ENCODE measurements at regions not wholly inside any gene's neighbourhood (a gene's known extent, or its start where the extent isn't known, plus 50 kb on each side); places are given as distances from the start of the nearest gene placed in this dataset.

DNA sequence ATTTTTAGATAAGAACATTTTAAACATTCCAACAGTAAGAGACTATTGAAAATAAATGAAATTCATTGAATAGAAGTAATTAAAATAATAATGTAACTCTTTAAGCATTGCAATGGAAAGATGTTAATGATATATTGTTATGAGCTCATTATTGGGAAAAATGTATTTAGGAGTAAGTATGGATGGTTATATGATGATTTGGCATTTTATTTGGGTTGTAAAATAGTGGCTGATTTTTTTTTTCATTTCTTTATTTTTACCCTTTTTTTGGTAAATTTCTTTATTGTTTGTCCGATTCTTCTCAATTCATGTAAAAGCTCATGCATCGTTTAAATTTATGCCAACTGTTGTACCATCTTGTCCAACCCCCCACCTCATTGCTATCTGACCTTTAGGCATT is 539.9 kb downstream of the HS3ST4 start:
- TF ChIP-seq CTCF (IDR thresholded peaks at IDR 0.05; ENCODE audit: low read depth, low read length), result no peak
- no peak for DNase-seq
- H3K4me1 ChIP-seq, result no peaks in the 10 kb centered on the region
- H3K27me3 ChIP-seq, result no peaks in the 10 kb centered on the region
- H3K36me3 ChIP-seq, result no peaks in the 10 kb centered on the region
- H3K4me3 ChIP-seq (ENCODE audit: low read depth, low read length), result no peak overlapping the region
- no peaks in the 10 kb centered on the region for H3K9me3 ChIP-seq

- Histone ChIP-seq H3K36me3 (no peaks in the 10 kb centered on the region), H3K4me3 (ENCODE audit: low read depth, low read length) (no peak overlapping the region), H3K9me3 (no peaks in the 10 kb centered on the region; the same call in 1 of the 2 replicates), H3K27me3 (no peaks in the 10 kb centered on the region), H3K4me1 (no peaks in the 10 kb centered on the region)
- no peak for TF ChIP-seq CTCF (IDR thresholded peaks at IDR 0.05; ENCODE audit: low read depth, low read length)
- DNase-seq, result no peak
These were observed 549.0 kb downstream of the HS3ST4 start for GRCh38 chr16:26240807-26241206.

GRCh38 chr16:26247063-26247462 is 555.3 kb downstream of the HS3ST4 start:
- H3K9me3 ChIP-seq, result no peaks in the 10 kb centered on the region
- no peak for TF ChIP-seq CTCF (IDR thresholded peaks at IDR 0.05; ENCODE audit: low read depth, low read length)
- DNase-seq, result no peak
- H3K4me1 ChIP-seq, result no peaks in the 10 kb centered on the region
- H3K36me3 ChIP-seq, result no peaks in the 10 kb centered on the region
- no peaks in the 10 kb centered on the region for H3K27me3 ChIP-seq
- H3K4me3 ChIP-seq (ENCODE audit: low read depth, low read length), result no peak overlapping the region

DNA sequence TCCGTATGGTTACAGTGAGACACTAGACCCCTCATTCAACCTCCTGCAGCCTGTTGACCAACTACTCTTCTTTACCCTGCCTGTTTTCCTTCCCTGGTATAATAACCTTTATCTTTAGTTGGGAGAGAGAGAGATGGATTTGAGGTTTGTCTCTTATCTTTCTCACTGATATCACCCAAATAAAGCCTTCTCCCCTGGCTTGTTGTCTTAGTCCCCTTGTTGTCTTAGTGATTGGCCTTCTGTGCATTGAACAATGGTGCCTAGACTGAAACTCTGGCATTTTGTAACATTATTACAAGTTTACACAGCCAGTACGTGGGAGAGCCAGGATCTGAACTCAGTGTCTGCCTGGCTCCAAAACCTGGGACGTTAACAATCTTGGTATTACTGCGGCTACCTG is 560.8 kb downstream of the HS3ST4 start:
- Histone ChIP-seq H3K27me3 (no peaks in the 10 kb centered on the region), H3K9me3 (no peaks in the 10 kb centered on the region; the same call in 1 of the 2 replicates), H3K4me3 (ENCODE audit: low read depth, low read length) (no peak overlapping the region), H3K4me1 (no peaks in the 10 kb centered on the region), H3K36me3 (no peaks in the 10 kb centered on the region)
- no peak for TF ChIP-seq CTCF (IDR thresholded peaks at IDR 0.05; ENCODE audit: low read depth, low read length)
- no peak for DNase-seq

- TF ChIP-seq CTCF (IDR thresholded peaks at IDR 0.05; ENCODE audit: low read depth, low read length), result no peak
- H3K36me3 ChIP-seq, result no peaks in the 10 kb centered on the region
- no peak for DNase-seq
- H3K4me1 ChIP-seq, result no peaks in the 10 kb centered on the region
- H3K9me3 ChIP-seq, result peaks cover 3% of the 10 kb centered on the region; the same call in 1 of the 2 replicates
- H3K27me3 ChIP-seq, result no peaks in the 10 kb centered on the region
- H3K4me3 ChIP-seq (ENCODE audit: low read depth, low read length), result no peak overlapping the region
These were observed 569.9 kb downstream of the HS3ST4 start for GRCh38 chr16:26261621-26262020.

DNA sequence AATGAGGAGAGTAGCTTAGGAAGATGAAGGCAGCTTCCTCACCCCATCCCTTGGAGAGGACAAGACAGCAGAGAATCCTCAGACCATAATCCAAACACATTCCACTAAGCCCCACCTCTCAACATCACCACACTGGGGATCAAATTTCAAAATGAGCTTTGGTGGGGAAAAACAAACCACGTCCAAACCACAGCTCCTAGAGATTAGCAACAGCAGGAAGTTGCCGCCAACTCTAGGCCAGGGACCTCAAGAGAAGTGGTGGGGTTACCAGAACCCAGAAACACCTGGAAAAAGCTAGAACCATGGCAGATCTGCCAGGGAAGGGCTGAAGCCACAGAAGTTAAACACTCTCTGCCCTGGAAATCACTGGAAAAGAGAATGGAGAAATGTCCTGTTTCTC is 571.6 kb downstream of the HS3ST4 start:
- Histone ChIP-seq H3K4me1 (no peaks in the 10 kb centered on the region), H3K36me3 (no peaks in the 10 kb centered on the region), H3K27me3 (no peaks in the 10 kb centered on the region), H3K9me3 (peaks cover 3% of the 10 kb centered on the region; the same call in 1 of the 2 replicates), H3K4me3 (ENCODE audit: low read depth, low read length) (no peak overlapping the region)
- no peak for TF ChIP-seq CTCF (IDR thresholded peaks at IDR 0.05; ENCODE audit: low read depth, low read length)
- DNase-seq, result no peak
